H1 (cell line): ENCODE measurements at regions not wholly inside any gene's neighbourhood (a gene's known extent, or its start where the extent isn't known, plus 50 kb on each side); places are given as distances from the start of the nearest gene placed in this dataset.

Source experiments
- TF ChIP-seq, protein P1 (sequence below): fragments of 300-600 bp; sonication (generic); IDR thresholded peaks from 2 replicates; pipeline ENCODE4 v1.7.1; 2012; ENCODE audit warnings: low read length, moderate library complexity, mild to moderate bottlenecking, inconsistent platforms; ENCODE audit not compliant: insufficient replicate concordance

DNA sequence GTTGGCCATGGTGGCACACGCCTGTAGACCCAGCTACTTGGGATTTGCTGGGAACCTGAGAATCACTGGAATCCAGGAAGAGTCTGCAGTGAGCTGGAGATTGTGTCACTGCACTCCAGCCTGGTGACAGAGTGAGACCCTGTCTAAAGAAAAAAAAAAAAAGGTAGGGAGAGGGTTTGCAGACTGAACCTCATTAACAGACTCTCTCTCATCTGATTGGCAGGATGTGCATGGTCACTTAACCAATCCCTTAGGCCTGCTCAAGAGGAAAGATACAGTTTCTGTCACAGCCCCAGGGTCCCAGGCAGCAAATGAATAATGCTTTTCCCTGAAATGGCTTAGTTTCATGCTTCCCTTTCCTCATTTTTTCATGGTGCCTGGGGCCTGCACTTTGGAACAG, 160.5 kb upstream of the KCNJ16 start (continued):
- TF ChIP-seq, protein P1, sequence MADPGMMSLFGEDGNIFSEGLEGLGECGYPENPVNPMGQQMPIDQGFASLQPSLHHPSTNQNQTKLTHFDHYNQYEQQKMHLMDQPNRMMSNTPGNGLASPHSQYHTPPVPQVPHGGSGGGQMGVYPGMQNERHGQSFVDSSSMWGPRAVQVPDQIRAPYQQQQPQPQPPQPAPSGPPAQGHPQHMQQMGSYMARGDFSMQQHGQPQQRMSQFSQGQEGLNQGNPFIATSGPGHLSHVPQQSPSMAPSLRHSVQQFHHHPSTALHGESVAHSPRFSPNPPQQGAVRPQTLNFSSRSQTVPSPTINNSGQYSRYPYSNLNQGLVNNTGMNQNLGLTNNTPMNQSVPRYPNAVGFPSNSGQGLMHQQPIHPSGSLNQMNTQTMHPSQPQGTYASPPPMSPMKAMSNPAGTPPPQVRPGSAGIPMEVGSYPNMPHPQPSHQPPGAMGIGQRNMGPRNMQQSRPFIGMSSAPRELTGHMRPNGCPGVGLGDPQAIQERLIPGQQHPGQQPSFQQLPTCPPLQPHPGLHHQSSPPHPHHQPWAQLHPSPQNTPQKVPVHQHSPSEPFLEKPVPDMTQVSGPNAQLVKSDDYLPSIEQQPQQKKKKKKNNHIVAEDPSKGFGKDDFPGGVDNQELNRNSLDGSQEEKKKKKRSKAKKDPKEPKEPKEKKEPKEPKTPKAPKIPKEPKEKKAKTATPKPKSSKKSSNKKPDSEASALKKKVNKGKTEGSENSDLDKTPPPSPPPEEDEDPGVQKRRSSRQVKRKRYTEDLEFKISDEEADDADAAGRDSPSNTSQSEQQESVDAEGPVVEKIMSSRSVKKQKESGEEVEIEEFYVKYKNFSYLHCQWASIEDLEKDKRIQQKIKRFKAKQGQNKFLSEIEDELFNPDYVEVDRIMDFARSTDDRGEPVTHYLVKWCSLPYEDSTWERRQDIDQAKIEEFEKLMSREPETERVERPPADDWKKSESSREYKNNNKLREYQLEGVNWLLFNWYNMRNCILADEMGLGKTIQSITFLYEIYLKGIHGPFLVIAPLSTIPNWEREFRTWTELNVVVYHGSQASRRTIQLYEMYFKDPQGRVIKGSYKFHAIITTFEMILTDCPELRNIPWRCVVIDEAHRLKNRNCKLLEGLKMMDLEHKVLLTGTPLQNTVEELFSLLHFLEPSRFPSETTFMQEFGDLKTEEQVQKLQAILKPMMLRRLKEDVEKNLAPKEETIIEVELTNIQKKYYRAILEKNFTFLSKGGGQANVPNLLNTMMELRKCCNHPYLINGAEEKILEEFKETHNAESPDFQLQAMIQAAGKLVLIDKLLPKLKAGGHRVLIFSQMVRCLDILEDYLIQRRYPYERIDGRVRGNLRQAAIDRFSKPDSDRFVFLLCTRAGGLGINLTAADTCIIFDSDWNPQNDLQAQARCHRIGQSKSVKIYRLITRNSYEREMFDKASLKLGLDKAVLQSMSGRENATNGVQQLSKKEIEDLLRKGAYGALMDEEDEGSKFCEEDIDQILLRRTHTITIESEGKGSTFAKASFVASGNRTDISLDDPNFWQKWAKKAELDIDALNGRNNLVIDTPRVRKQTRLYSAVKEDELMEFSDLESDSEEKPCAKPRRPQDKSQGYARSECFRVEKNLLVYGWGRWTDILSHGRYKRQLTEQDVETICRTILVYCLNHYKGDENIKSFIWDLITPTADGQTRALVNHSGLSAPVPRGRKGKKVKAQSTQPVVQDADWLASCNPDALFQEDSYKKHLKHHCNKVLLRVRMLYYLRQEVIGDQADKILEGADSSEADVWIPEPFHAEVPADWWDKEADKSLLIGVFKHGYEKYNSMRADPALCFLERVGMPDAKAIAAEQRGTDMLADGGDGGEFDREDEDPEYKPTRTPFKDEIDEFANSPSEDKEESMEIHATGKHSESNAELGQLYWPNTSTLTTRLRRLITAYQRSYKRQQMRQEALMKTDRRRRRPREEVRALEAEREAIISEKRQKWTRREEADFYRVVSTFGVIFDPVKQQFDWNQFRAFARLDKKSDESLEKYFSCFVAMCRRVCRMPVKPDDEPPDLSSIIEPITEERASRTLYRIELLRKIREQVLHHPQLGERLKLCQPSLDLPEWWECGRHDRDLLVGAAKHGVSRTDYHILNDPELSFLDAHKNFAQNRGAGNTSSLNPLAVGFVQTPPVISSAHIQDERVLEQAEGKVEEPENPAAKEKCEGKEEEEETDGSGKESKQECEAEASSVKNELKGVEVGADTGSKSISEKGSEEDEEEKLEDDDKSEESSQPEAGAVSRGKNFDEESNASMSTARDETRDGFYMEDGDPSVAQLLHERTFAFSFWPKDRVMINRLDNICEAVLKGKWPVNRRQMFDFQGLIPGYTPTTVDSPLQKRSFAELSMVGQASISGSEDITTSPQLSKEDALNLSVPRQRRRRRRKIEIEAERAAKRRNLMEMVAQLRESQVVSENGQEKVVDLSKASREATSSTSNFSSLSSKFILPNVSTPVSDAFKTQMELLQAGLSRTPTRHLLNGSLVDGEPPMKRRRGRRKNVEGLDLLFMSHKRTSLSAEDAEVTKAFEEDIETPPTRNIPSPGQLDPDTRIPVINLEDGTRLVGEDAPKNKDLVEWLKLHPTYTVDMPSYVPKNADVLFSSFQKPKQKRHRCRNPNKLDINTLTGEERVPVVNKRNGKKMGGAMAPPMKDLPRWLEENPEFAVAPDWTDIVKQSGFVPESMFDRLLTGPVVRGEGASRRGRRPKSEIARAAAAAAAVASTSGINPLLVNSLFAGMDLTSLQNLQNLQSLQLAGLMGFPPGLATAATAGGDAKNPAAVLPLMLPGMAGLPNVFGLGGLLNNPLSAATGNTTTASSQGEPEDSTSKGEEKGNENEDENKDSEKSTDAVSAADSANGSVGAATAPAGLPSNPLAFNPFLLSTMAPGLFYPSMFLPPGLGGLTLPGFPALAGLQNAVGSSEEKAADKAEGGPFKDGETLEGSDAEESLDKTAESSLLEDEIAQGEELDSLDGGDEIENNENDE = no peak
- TF ChIP-seq, all 59 proteins: peak for 0
